ENCODE measurements at regions not wholly inside any gene's neighbourhood (a gene's known extent, or its start where the extent isn't known, plus 50 kb on each side); places are given as distances from the start of the nearest gene placed in this dataset.

- TF ChIP-seq POLR2AphosphoS5 (IDR thresholded peaks at IDR 0.05; ENCODE audit: low read depth, low read length) (no peak), REST (IDR thresholded peaks at IDR 0.05; ENCODE audit: insufficient read depth in 1 of 2, low read depth in 2 of 2, low read length in 1 of 2) (no peak), CTCF (IDR thresholded peaks at IDR 0.05) (no peak), TCF7L2 (IDR thresholded peaks at IDR 0.05; ENCODE audit: low read depth, low read length) (no peak), SIN3A (IDR thresholded peaks at IDR 0.05; ENCODE audit: borderline replicate concordance, insufficient read depth, low read depth, low read length) (no peak)
- no peak for ATAC-seq
- intact Hi-C loops (cut with micrococcal nuclease; ENCODE audit: unreplicated experiment), result no loop called here
These were observed 737.5 kb downstream of the KCNJ2 start for GRCh38 chr17:70906808-70907207.

GRCh38 chr17:70912716-70913485 lies 743.6 kb downstream of the KCNJ2 start:
- TF ChIP-seq SIN3A (IDR thresholded peaks at IDR 0.05; ENCODE audit: borderline replicate concordance, insufficient read depth, low read depth, low read length) (no peak), REST (IDR thresholded peaks at IDR 0.05; ENCODE audit: insufficient read depth in 1 of 2, low read depth in 2 of 2, low read length in 1 of 2) (no peak), POLR2AphosphoS5 (IDR thresholded peaks at IDR 0.05; ENCODE audit: low read depth, low read length) (no peak), CTCF (IDR thresholded peaks at IDR 0.05) (no peak), TCF7L2 (IDR thresholded peaks at IDR 0.05; ENCODE audit: low read depth, low read length) (no peak)
- no peak overlapping the region for H3K27ac ChIP-seq (ENCODE audit: low read length)
- no TSS peak for BruUV-seq (replicated peaks)
- ChIA-PET CTCF (no interaction called here), POLR2A (no interaction called here)
- ATAC-seq, result no peak
- in situ Hi-C loops (cut with HindIII; ENCODE audit: low pct_unique_long_range_greater_than_20kb, low sequenced_read_pairs) (no loop called here), intact Hi-C loops (cut with micrococcal nuclease; ENCODE audit: unreplicated experiment) (no loop called here)
- H3K27me3 ChIP-seq (ENCODE audit: control insufficient read depth, insufficient read depth, low read length), result no peaks in the 10 kb centered on the region
- no peaks in the 10 kb centered on the region for H3K36me3 ChIP-seq (ENCODE audit: control insufficient read depth, insufficient read depth, low read length)
- H3K9me3 ChIP-seq (ENCODE audit: control insufficient read depth, insufficient read depth, low read depth, low read length), result no peaks in the 10 kb centered on the region
- no peak overlapping the region for H3K4me3 ChIP-seq (ENCODE audit: low read depth in 2 of 2, low read length in 2 of 2)
- no peak for DNase-seq (ENCODE audit: low read depth, low spot score)
- no peaks in the 10 kb centered on the region for H3K4me1 ChIP-seq (ENCODE audit: control insufficient read depth, insufficient read depth, low read length)

More at GRCh38 chr17:70906808-70907207, 737.5 kb downstream of the KCNJ2 start:
- no peak overlapping the region for H3K27ac ChIP-seq (ENCODE audit: low read length)
- DNase-seq (ENCODE audit: low read depth, low spot score), result no peak
- H3K4me3 ChIP-seq (ENCODE audit: low read depth in 2 of 2, low read length in 2 of 2), result no peak overlapping the region
- POLR2A ChIA-PET, result no interaction called here
- H3K9me3 ChIP-seq (ENCODE audit: control insufficient read depth, insufficient read depth, low read depth, low read length), result no peaks in the 10 kb centered on the region
- H3K4me1 ChIP-seq (ENCODE audit: control insufficient read depth, insufficient read depth, low read length), result no peaks in the 10 kb centered on the region
- H3K36me3 ChIP-seq (ENCODE audit: control insufficient read depth, insufficient read depth, low read length), result no peaks in the 10 kb centered on the region
- no peaks in the 10 kb centered on the region for H3K27me3 ChIP-seq (ENCODE audit: control insufficient read depth, insufficient read depth, low read length)
- in situ Hi-C loops (cut with HindIII; ENCODE audit: low pct_unique_long_range_greater_than_20kb, low sequenced_read_pairs), result no loop called here
- no TSS peak for BruUV-seq (replicated peaks)
- CTCF ChIA-PET, result interaction anchor here (0.6 kb wide), 1 partner anchor 168 kb away, joined by 3 read pairs; no protein-coding TSS in a partner anchor

Measured in Panc1 (cell line).